HK-2 (cell line): ENCODE measurements at regions not wholly inside any gene's neighbourhood (a gene's known extent, or its start where the extent isn't known, plus 50 kb on each side); places are given as distances from the start of the nearest gene placed in this dataset.
"Not testable (repeated sequence)": the region's sequence is repeated elsewhere in the genome, so short reads cannot be mapped to it uniquely, and the experiment has no call there.

ENCODE experiments used
- DNase-seq: peaks from one replicate; pipeline ENCODE4 v3.0.0-alpha.2; 2018; ENCODE audit not compliant: unreplicated experiment

DNA sequence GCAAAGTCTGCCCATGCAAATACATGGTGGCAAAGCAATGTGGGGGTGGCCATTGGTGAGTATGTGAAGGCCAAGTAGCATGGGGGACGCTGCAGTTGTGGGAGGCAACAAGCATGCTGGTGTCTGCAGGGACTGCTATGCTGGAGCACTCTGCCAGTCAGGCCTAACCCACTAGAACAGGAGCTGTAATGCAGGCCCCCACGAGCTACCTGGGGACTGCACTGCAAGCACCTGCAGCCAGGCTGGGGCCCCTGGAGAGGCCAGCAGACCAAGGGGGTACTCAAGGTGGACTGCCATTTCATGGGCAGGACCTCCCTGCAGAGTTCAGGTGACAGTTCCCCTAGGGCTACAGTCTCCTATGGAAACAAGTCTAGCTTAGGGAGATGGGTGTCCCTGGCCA, 183.8 kb upstream of the PDE4D start:
- DNase-seq, result no peak

DNA sequence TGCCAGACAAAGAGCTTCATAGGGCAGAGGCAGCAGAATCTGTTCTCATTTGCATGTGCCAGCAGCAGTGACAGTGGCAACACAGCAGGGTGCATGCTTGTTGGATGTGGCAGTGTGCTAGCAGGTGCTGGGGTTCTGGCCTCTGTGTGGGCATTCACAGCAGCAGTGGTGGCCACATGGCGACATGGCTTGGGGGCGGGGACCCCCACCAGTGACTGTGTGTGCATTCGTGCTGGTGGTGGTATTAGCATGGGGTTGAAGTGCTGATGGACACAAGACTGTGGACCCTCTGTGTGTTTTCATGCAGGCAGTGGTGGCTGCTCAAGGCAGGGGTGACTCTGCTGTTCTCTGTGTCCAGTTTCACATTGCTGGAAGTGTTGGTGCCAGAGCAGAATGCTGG, 183.2 kb upstream of the PDE4D start:
- no peak for DNase-seq

DNA sequence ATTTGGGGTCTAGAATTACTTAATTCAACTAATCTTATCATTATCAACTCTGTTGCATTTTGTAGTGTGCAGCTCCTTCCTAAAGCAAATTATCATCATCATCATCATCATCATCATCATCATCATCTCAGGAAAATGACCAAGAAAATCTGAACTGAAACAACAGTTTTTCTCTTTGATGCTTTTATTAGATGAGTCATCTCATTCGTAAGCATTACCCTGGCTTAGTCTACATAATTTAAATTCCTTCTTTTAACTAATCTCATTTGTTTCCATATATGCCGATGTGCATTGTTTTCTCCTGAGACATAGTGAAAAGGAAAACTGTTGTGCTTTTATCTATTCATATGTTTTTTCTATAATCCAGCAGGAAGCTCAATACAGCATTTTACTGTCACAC, 173.0 kb upstream of the PDE4D start:
- DNase-seq, result no peak

DNA sequence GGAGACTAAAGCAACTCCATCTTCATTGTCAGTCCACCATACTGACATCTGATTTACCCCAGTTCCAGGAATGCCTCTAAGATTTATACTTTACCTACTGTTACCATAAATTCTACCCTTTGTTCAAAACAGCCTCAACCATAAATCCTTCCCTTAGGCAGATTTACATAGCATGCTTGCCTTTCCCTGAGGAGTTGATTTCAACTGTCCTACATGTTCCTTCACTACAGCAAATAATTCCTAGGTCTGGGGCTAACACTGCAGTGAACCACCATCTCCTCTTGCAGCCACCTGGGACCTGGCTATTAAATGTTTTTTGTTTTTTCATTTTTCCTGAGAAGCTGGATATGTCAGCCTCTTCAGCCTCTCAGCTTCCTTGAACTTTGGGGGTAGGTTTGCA, 166.9 kb upstream of the PDE4D start:
- DNase-seq, result no peak

DNA sequence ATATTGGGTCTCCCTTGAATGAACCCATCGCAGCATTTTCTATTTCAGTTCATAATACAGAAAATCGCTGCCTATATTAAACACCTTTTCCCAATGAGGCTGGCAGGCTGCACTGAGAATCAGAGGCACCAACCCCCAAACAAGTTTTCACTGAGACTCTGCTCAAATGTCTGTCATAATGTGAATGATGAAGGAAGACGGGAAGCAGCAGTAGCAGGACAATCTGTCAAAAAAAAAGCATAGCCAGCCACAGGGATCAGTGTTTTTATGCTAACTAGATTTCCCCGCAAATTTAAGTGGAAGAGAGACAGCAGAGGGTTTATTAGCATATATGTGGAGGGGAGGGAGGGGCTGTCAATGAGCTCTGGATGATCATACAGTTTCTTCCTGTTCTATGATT, 162.7 kb upstream of the PDE4D start:
- no peak for DNase-seq

DNA sequence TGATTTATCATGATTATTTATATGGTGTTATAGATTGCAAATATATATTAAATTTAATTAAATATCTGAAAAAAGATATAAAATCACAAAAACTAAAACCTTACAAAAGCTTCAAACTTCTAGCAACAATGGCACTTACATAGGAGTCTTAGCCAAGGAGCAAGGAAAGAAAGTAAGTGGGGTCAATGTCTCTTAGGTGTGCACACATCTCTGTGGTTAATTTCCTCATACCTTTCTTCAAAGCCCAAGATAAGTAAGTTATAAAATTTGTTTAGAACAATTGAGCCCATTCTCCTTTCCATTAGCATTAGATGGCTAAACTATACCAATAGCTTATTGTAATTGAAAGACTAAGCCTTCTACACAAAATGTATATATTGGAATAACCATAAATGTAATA, 161.6 kb upstream of the PDE4D start:
- DNase-seq, result no peak

DNA sequence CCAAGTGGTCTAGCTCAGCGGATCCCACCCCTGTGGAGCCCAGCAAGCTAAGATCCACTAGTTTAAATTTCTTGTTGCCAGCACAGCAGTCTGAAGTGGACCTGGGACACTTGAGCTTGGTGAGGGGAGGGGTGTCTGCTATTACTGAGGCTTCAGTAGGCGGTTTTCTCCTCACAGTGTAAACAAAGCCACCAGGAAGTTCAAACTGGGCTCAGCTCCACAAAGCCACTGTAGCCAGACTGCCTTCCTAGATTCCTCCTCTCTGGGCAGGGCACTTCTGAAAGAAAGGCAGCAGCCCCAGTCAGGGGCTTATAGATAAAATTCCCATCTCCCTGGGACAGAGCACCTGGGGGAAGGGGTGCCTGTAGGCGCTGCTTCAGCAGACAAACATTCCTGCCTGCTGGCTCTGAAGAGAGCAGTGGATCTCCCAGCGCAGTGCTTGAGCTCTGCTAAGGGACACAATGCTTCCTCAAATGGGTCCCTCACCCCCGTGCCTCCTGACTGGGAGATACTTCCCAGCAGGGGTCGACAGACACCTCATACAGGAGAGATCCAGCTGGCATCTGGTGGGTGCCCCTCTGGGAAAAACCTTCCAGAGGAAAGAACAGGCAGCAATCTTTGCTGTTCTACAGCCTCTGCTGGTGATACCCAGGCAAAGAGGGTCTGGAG, 148.6 kb upstream of the PDE4D start:
- not testable (repeated sequence) for DNase-seq

DNA sequence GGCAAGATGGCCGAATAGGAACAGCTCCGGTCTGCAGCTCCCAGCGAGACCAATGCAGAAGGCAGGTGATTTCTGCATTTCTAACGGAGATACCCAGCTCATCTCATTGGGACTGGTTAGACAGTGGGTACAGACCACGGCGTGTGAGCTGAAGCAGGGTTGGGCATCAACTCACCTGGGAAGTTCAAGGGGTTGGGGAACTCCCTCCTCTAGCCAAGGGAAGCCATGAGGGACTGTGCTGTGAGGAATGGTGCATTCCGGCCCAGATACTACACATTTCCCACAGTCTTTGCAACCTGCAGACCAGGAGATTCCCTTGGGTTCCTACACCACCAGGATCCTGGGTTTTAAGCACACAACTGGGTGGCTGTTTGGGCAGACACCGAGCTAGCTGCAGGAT, 148.0 kb upstream of the PDE4D start:
- DNase-seq, result not testable (repeated sequence)

DNA sequence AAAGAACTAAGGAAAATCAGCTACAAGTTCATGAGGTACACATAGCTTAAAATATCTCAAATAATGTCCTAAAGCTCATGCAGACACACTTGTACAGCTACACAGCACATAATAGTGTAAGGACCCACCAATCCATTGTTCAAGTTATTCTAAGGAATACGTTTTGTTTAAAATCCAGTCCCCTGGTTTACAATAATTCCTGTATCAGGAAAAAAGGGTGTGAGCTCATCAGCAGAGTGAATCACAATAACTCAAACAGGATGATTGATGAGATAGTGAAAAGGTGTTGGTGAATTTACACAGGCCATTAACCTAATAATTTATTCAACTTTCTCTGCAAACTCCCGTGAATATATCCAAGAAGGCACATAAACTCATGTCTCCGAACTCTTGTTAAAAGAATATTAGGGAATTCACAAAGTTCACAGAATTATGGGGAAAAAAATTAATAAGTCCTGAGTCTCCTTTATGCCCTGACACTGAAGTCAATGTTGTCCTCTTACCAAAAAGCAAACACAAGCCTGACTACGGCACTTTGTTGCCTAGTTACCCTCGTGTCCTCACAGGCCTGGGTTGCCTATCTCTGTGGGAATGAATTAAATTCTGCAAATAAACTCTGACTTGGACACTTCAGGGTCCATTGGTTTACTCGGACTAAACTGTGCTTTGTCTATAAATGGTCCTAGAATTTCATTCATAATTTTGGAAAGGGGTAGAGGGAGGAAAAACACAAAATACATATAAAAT, 142.8 kb upstream of the PDE4D start:
- no peak for DNase-seq

DNA sequence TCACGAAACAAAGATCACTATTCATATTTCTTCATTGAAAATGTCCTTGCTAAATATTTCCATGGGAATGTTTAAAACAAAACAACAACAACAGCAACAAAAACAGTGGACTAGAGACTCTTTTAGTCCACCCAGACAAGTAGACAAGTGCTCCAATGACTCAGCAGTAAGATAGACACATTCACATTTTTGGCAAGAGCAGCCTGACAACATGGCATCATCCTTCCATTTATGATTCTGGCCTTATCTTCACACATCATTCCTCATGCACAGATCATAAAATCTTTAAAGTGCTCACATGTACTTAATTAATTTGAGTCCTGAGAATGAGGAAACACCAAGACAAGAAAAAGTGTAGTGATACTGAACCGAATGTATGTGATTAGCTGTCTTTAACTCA, 132.6 kb upstream of the PDE4D start:
- no peak for DNase-seq

DNA sequence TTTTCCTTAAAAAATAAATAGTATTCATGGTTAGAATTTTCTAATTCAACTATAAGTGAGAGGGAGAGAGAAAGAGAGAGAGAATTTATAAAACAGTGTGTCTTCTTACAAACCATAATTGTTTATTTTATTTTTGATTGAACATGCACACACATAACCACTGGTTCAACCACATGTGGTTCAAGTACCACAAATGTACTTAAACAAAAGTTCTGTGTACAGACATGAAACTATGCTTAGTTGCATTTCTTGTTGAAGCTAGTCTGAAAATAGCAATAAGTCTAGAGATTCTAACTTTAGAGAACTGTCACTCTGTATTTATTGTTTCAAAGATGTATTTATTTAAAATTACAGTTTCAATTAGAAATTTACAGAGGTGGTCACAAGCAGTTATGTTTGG, 130.6 kb upstream of the PDE4D start:
- DNase-seq, result no peak

DNA sequence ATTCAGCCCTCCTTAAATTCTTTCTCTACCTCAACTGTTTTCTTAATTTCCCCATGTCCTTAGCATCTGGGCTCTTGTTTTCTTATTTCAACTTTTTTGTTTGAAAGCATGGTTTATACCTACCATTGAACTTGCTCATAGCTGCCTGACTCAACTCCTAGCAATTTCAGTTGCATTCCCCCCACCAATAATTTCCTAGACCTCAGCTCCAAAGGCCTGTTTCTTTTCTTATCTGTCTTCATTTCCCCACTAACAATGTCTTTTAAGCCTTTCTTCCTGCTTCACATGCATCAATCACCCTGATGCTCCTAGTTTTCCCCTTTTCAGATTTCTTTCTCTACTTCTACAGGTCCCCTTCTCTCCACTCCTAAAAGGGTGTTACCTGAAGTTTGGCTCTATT, 129.7 kb upstream of the PDE4D start:
- DNase-seq, result no peak

DNA sequence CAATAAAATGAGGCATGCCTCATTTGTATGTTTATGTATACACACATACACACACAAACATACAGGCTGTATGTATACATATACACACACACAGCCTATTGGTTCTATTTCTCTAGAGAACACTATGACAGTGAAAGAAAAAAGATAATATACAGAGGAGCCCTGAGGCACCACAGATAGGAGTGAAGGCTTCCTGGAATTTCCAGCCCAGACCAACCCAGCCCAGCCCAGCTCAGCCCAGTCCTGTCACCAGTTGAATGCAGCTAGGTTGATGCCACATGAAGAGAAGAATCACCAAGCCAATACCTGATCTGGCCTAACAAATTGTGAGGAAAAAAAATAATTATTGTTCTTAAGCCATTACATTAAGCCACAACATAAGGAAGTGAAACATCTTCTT, 126.9 kb upstream of the PDE4D start:
- no peak for DNase-seq

DNA sequence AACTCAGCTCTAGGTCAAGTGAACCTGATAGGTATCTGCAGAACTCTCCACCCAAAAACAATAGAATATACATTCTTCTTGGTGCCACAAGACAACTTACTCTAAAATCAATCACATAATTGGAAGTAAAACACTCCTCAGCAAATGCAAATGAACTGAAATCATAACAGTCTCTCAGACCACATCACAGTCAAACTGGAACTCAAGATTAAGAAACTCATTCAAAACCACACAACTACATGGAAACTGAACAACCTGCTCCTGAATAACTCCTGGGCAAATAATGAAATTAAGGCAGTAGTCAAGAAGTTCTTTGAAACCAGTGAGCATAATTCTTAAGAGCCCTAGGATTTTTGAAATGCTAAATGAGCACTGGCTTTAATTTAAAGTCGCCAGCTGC, 125.4 kb upstream of the PDE4D start:
- not testable (repeated sequence) for DNase-seq

DNA sequence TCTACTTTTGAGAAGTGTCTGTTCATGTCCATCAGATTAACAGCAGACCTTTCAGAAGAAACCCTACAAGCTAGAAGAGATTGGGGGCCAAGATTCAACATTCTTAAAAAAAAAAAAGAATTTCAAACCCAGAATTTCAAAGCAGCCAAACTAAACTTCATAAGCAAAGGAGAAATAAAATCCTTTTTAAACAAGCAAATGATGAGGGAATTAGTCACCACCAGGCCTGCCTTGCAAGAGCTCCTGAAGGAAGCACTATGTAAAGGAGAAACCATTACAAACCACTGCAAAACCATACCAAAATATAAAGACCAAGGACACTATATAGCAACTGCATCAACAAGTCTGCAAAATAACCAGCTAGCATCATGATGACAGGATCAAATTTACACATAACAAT, 124.6 kb upstream of the PDE4D start:
- no peak for DNase-seq

DNA sequence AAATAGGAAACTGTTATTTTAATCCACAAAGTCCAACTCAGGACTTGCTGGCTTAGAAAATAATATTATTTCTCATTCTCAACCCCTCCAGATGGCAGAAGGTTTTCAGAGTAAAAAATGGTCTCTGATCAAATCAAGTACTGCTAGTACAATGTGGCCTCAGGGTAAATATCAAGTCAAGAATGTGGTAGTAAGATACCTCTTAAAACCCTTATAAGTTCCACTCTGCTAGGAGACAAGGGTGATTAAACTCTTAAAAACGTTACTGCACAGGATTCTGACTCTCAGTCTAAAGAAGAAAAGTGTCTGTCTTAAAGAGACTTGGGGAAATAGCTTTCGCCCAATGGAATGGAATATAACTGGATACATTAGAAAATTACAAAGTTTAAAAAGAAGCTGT, 120.8 kb upstream of the PDE4D start:
- DNase-seq, result no peak

DNA sequence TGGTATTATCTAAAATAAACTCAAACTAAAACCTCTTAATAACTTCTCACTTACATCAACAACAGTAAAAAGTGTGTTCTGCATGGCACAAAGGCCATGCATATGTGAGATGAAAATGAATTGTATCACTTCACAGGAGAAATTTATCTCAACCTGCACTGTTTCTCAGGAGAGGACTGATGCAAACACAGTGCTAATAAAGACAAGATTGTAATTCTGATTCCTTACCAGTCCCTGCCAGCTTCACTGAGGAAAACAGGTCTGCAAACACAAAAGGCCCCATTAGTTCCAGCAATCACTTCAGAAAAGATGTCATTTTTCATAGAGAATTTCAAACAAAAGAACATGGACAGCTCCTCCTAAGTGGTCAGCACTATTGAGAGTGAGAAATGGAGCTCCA, 117.3 kb upstream of the PDE4D start:
- DNase-seq, result no peak

DNA sequence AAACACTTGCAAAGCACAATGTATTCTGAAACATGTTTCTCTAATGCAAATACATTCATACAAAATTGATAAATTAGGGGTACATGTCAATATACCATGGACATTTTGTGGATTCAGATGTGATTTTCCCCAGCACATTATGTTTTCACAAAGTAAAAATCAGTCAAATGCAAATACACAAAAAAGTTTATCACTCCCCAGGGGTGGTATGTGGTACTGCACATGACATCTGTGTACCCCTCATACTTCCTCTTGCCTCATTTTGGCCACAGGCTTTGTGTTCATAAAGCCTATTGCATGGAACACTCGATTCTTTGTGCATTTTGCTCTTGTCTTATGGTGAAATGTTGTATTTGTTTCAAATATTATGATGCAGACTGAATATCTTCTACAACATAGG, 116.8 kb upstream of the PDE4D start:
- DNase-seq, result no peak

DNA sequence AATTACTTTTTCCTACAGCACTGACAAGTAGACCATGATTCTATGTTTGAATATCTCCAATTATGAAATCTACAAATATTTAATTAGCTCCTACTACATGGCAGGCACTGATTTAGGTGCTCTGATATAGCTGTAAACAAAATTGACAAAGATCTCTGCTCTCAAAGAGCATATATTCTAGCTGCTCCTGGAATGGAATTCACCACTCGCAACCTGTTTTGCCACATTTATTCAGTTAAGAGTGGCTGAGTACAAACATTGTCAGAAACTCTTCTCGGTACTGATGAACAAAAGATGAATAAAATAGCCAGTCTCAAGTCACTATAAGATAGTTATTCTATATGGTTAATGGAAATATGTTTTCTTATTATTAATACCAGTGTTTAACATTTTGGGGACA, 114.2 kb upstream of the PDE4D start:
- no peak for DNase-seq

DNA sequence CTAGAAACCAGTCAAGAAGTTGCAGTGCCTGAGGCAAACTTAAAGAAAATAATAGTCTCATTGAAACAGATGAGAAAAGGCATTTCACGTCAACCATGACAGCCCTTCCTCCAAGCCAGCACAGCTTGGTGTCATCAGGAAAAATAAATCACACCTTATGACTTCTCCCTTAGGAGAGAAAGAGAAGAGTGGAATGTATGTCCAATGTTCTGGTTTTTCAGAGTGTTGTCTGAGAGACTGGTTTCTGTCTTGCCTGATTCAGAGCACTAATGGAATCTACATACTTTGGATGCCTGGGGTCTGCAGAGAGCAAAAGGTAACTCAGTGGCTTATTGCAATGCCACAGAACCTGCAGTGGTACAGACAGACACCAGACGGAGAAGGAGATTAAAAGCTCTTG, 105.5 kb upstream of the PDE4D start:
- DNase-seq, result no peak

DNA sequence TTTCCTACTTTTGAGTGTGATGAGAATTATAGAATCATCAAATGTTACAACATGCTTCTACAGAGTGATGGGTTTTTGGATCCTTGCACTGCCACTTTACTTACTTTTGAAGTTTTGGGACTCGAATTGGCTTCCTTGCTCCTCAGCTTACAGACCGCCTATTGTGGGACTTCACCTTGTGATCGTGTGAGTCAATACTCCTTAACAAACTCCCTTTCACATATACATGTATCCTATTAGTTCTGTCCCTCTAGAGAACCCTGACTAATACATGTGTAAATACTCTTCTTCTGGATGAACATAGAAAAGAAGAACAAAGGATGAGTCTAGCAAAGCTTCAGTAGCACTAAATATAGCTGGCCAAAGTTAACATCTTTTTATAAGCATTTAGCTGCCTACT, 98.7 kb upstream of the PDE4D start:
- no peak for DNase-seq

DNA sequence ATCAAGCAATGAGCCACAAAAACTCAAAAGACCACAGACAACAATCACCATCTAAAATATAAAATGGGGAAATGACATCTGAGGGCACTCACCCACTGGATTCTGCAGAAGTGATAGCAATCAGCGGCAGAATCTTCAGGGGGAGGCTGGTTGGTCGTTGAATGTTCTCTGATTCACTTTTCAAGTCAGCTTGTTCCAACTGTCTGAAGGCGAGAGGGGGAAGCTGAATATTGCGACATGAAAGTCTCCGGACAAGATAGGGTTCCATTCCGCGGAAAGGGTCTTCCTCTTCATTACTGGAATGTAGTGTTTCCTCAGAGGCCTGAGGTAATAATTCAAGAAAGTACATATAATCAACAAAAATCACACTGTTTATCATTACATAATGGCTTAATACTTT, 94.9 kb upstream of the PDE4D start:
- no peak for DNase-seq

DNA sequence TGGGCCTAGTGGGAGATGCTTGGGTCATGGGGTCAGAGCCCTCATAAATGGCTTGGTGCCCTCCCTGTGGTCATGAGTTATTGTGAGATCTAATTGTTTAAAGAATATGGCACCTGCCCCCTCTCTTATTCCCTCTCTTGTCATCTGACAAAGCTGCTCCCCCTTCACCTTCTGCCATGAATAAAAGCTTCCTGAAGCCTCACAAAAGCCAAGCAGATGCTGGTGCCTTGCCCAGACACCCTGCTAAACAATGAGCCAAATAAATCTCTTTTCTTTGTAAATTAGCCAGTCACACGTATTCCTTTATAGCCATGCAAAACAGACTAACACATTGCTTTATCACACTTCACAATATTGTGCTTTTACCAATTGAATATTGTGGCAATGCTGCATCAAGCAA, 82.8 kb upstream of the PDE4D start:
- DNase-seq, result no peak

DNA sequence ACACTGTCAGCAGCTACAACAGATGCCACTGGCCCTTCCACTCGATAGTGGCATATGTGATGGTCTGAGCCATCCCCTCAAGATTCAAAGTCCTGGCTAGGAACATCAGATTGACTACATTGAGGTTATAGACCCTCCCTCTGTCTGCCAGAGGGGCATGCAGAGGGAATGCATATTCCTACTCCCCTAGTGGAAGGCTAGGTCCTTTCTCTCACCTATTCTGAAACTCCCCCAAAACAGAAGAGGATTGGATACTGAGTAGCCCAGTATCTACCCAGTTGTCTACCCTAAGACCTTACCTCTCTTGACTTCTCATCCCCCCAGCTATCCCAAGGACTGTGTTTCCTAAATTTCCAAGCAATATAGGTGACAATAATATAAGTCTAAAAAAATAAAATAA, 78.5 kb upstream of the PDE4D start:
- DNase-seq, result no peak
